Pancreas (tissue), 10 donors: ENCODE measurements at regions not wholly inside any gene's neighbourhood (a gene's known extent, or its start where the extent isn't known, plus 50 kb on each side); places are given as distances from the start of the nearest gene placed in this dataset.

ENCODE experiments used
- ATAC-seq, 4 donors: fragments of 200-7000 bp; cut with Tn5 transposase; one replicate each; pipeline versions ENCODE4 v1.8.0 to v1.9.1; 2020; ENCODE audit warnings: mild to moderate bottlenecking in 4 of 4, moderate library complexity in 4 of 4
- DNase-seq, 6 donors: peaks; one replicate each; pipeline ENCODE4 v3.0.0-alpha.2; 2020
- FAIRE-seq: peaks from 2 replicates; lab custom pipeline; 2012; peaks lifted over from hg19 to GRCh38; lab: Jason Lieb, UNC
- H3K27ac ChIP-seq, 4 donors: fragments of 200-600 bp; sonication (generic); 1 replicate in 3 of 4; 2 replicates in 1 of 4; pipeline versions ENCODE4 v1.5.0 to v1.8.0; 2020
- H3K27me3 ChIP-seq, 4 donors: fragments of 200-600 bp; one replicate each; pipeline ENCODE4 v1.8.0; 2021
- H3K36me3 ChIP-seq, 3 donors: fragments of 200-600 bp; sonication (generic) in 1 of 3; one replicate each; pipeline versions ENCODE4 v1.5.0 to v1.8.0; 2020 to 2021
- H3K4me1 ChIP-seq, 3 donors: fragments of 200-600 bp; one replicate each; pipeline ENCODE4 v1.8.0; 2021
- H3K4me3 ChIP-seq, 4 donors: fragments of 200-600 bp; sonication (generic) in 2 of 4; one replicate each; pipeline versions ENCODE4 v1.5.0 to v1.8.0; 2020 to 2021
- H3K9me3 ChIP-seq, 4 donors: fragments of 200-600 bp; one replicate each; pipeline ENCODE4 v1.8.0; 2021
- CTCF ChIP-seq, 4 donors: fragments of 200-600 bp; sonication (generic) in 3 of 4; IDR thresholded peaks; one replicate each; pipeline versions ENCODE4 v1.5.0 to v1.8.0; 2021; ENCODE audit warnings: antibody characterized with exemption in 4 of 4
- WGBS, 2 donors: extraction: QIAGEN DNeasy Blood & Tissue Kit; methylation state at CpG; one replicate each; pipeline ENCODE4 v1.1.7; 2013; 5-methylcytosine and 5-hydroxymethylcytosine counted together
- intact Hi-C, 3 donors: fragments of 100-400 bp; cut with DNase I; formaldehyde crosslinking; loops; one replicate each; pipeline versions ENCODE4 v1.11.1 to v1.14.2; 2022
- donor health status: healthy with polysubstance abuse.
- donor health status: DM: no; HTN: no; CAD: no; lungs with moderate emphysema.
- donor health status: DM: no; HTN: no; CAD: no.
- donor health status: control.
- donor health status: control.
- donor health status: Bipolar disorder and iron deficiency.
- donor health status: DM: yes; HTN: yes; CAD: no.
- donor health status: DM: no; HTN: no; CAD: no.
- donor health status: DM: no; HTN: no; CAD: no.
- donor health status: DM: yes; HTN: yes; CAD: no.

GRCh38 chr9:135328485-135329417 is 150.8 kb upstream of the PPP1R26 start:
- Histone ChIP-seq H3K27ac (no peak overlapping the region), H3K36me3 (no peaks in the 10 kb centered on the region), H3K27me3 (no peaks in the 10 kb centered on the region), H3K4me1 (no peaks in the 10 kb centered on the region), H3K9me3 (no peaks in the 10 kb centered on the region), H3K4me3 (no peak overlapping the region)
- WGBS, 2 donors = 76 to 85% methylated on average over 20 of the region's 20 CpGs
- ATAC-seq = no peak
- no peak for TF ChIP-seq CTCF (IDR thresholded peaks at IDR 0.05)
- DNase-seq = peak in 1 of 6 donors; percentile 4
- intact Hi-C loops = no loop called here
- no peak for FAIRE-seq

- DNase-seq (peak in 2 of 6 donors; percentile 6 to 42), ATAC-seq (no peak), FAIRE-seq (no peak)
- H3K4me1 ChIP-seq = no peaks in the 10 kb centered on the region
- H3K27ac ChIP-seq = no peak overlapping the region
- TF ChIP-seq CTCF (IDR thresholded peaks at IDR 0.05) = no peak
- H3K4me3 ChIP-seq = no peak overlapping the region
- no peaks in the 10 kb centered on the region for H3K9me3 ChIP-seq
- H3K27me3 ChIP-seq = no peaks in the 10 kb centered on the region
- 63 to 66% methylated on average over 21 of the region's 21 CpGs for WGBS, 2 donors
- intact Hi-C loops = no loop called here
- no peaks in the 10 kb centered on the region for H3K36me3 ChIP-seq
These were observed 149.8 kb upstream of the PPP1R26 start for GRCh38 chr9:135329571-135330306.

GRCh38 chr9:135330307-135330631 is 149.3 kb upstream of the PPP1R26 start:
- ATAC-seq (no peak), FAIRE-seq (no peak)

GRCh38 chr9:135330685-135331590 is 148.6 kb upstream of the PPP1R26 start:
- H3K4me1 ChIP-seq = no peaks in the 10 kb centered on the region
- ATAC-seq (no peak), DNase-seq (peak in 1 of 6 donors; percentile 4), FAIRE-seq (no peak)
- TF ChIP-seq CTCF (IDR thresholded peaks at IDR 0.05) = no peak
- no peaks in the 10 kb centered on the region for H3K9me3 ChIP-seq
- intact Hi-C loops = no loop called here
- WGBS, 2 donors = 80 to 82% methylated on average over 14 of the region's 14 CpGs
- no peak overlapping the region for H3K27ac ChIP-seq
- no peak overlapping the region for H3K4me3 ChIP-seq
- no peaks in the 10 kb centered on the region for H3K27me3 ChIP-seq
- H3K36me3 ChIP-seq = no peaks in the 10 kb centered on the region

More at GRCh38 chr9:135330307-135330631, 149.3 kb upstream of the PPP1R26 start:
- DNase-seq = no peak
- Histone ChIP-seq H3K27me3 (no peaks in the 10 kb centered on the region), H3K27ac (no peak overlapping the region), H3K9me3 (no peaks in the 10 kb centered on the region), H3K36me3 (no peaks in the 10 kb centered on the region), H3K4me1 (no peaks in the 10 kb centered on the region), H3K4me3 (no peak overlapping the region)
- TF ChIP-seq CTCF (IDR thresholded peaks at IDR 0.05) = no peak
- intact Hi-C loops = no loop called here
- 88 to 97% methylated on average over 6 of the region's 6 CpGs for WGBS, 2 donors
